HEK293T (cell line): ENCODE measurements at regions not wholly inside any gene's neighbourhood (a gene's known extent, or its start where the extent isn't known, plus 50 kb on each side); places are given as distances from the start of the nearest gene placed in this dataset.
"Not testable (repeated sequence)": the region's sequence is repeated elsewhere in the genome, so short reads cannot be mapped to it uniquely, and the experiment has no call there.

Experiments
- CTCF ChIA-PET: fragments of 350-600 bp; formaldehyde crosslinking; extraction: SDS; loops from one replicate; lab custom pipeline; 2021; ENCODE audit warnings: antibody characterized with exemption, inconsistent platforms; lab: Yijun Ruan, JAX
- POLR2A ChIA-PET: fragments of 350-600 bp; formaldehyde crosslinking; extraction: SDS; loops from one replicate; lab custom pipeline; 2020; ENCODE audit warnings: antibody characterized with exemption, inconsistent platforms; lab: Yijun Ruan, JAX
- DNase-seq: peaks from one replicate; pipeline ENCODE4 v3.0.0; 2012; ENCODE audit warnings: mixed read lengths; ENCODE audit errors: extremely low spot score
- ARNT ChIP-seq: fragments of 450-650 bp; IDR thresholded peaks from 2 replicates; pipeline ENCODE4 v1.6.1; 2017; ENCODE audit warnings: mild to moderate bottlenecking
- BHLHE40 ChIP-seq: fragments of 450-650 bp; IDR thresholded peaks from 2 replicates; pipeline ENCODE4 v1.6.1; 2016; ENCODE audit warnings: mild to moderate bottlenecking, moderate library complexity, borderline replicate concordance
- CTBP1 ChIP-seq: fragments of 450-650 bp; IDR thresholded peaks from 2 replicates; pipeline ENCODE4 v1.6.1; 2016; ENCODE audit warnings: borderline replicate concordance
- ELF4 ChIP-seq: fragments of 450-650 bp; IDR thresholded peaks from 2 replicates; pipeline ENCODE4 v1.6.1; 2017; ENCODE audit warnings: antibody characterized with exemption
- FOXA1 ChIP-seq: fragments of 450-650 bp; IDR thresholded peaks from 2 replicates; pipeline ENCODE4 v1.6.1; 2016; ENCODE audit warnings: mild to moderate bottlenecking
- FOXK2 ChIP-seq: fragments of 450-650 bp; IDR thresholded peaks from 2 replicates; pipeline ENCODE4 v1.6.1; 2016; ENCODE audit warnings: mild to moderate bottlenecking
- FOXM1 ChIP-seq: fragments of 450-650 bp; IDR thresholded peaks from 2 replicates; pipeline ENCODE4 v1.6.1; 2017; ENCODE audit warnings: mild to moderate bottlenecking, borderline replicate concordance
- HDGF ChIP-seq: fragments of 450-650 bp; IDR thresholded peaks from 2 replicates; pipeline ENCODE4 v1.6.1; 2017; ENCODE audit warnings: antibody characterized with exemption, borderline replicate concordance
- L3MBTL2 ChIP-seq: fragments of 450-650 bp; conservative IDR thresholded peaks from 2 replicates; pipeline ENCODE4 v1.6.1; 2016; ENCODE audit warnings: mild to moderate bottlenecking
- LEF1 ChIP-seq: fragments of 450-650 bp; IDR thresholded peaks from 2 replicates; pipeline ENCODE4 v1.6.1; 2017; ENCODE audit warnings: mild to moderate bottlenecking, borderline replicate concordance
- NFRKB ChIP-seq: fragments of 450-650 bp; IDR thresholded peaks from 2 replicates; pipeline ENCODE4 v1.6.1; 2016; ENCODE audit warnings: mild to moderate bottlenecking, moderate library complexity
- PKNOX1 ChIP-seq: fragments of 450-650 bp; IDR thresholded peaks from 2 replicates; pipeline ENCODE4 v1.6.1; 2016
- SP1 ChIP-seq: fragments of 450-650 bp; IDR thresholded peaks from 2 replicates; pipeline ENCODE4 v1.6.1; 2017
- SUZ12 ChIP-seq: fragments of 450-650 bp; IDR thresholded peaks from 2 replicates; pipeline ENCODE4 v1.6.1; 2016; ENCODE audit warnings: mild to moderate bottlenecking
- TARDBP ChIP-seq: fragments of 450-650 bp; IDR thresholded peaks from 2 replicates; pipeline ENCODE4 v1.6.1; 2016
- ZNF384 ChIP-seq: fragments of 450-650 bp; IDR thresholded peaks from 2 replicates; pipeline ENCODE4 v1.6.1; 2016

DNA sequence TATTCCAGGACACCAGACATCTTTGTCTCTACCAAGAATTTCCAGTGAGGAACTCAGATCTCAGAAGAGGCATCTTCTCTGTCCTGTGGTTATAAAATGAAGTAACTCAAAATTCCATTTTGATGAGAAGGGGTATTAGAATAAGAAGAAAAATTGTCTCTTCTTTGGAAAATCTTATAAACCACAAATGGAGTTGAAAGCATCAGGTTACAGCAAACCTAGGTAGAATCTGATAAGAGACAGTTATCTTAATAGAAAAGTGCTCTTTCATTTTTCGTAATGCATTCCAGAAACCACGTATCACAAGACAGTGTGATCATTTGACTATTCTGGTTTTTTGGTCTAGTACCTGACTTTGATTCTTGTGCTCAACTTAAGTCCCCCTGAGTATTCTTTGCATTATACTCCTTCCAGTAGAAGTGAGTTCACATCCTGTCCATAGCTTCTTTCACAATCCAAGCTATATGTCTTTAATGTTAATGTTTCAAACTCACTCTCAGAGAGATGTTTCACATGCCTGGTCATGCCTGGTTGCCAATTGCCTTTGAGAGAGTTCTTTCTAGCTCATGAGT, 120.9 kb upstream of the PRDX6 start:
- no peak for TF ChIP-seq BHLHE40
- no peak for TF ChIP-seq FOXM1
- TF ChIP-seq HDGF = no peak
- no peak for TF ChIP-seq ARNT
- no peak for TF ChIP-seq SP1
- no peak for TF ChIP-seq LEF1
- TF ChIP-seq L3MBTL2 = no peak
- TF ChIP-seq PKNOX1 = no peak
- no peak for TF ChIP-seq NFRKB
- no peak for TF ChIP-seq FOXA1
- no peak for TF ChIP-seq ZNF384
- TF ChIP-seq FOXK2 = no peak
- TF ChIP-seq ELF4 = no peak
- POLR2A ChIA-PET = no interaction called here
- no peak for DNase-seq
- CTCF ChIA-PET = no interaction called here

- no peak for DNase-seq
- TF ChIP-seq LEF1 = no peak
- POLR2A ChIA-PET = no interaction called here
- CTCF ChIA-PET = no interaction called here
Measured at GRCh38 chr1:173360487-173361063, 116.6 kb upstream of the PRDX6 start.

GRCh38 chr1:173362543-173362942, 114.6 kb upstream of the PRDX6 start:
- ChIA-PET CTCF (no interaction called here), POLR2A (no interaction called here)
- TF ChIP-seq FOXK2 = no peak
- no peak for TF ChIP-seq LEF1
- no peak for TF ChIP-seq SP1
- no peak for TF ChIP-seq CTBP1
- no peak for TF ChIP-seq FOXM1
- TF ChIP-seq NFRKB = no peak
- TF ChIP-seq ARNT = no peak
- no peak for TF ChIP-seq FOXA1
- no peak for TF ChIP-seq SUZ12
- no peak for TF ChIP-seq HDGF
- no peak for TF ChIP-seq ELF4
- TF ChIP-seq TARDBP = no peak
- no peak for TF ChIP-seq ZNF384
- no peak for TF ChIP-seq BHLHE40
- no peak for TF ChIP-seq PKNOX1
- no peak for TF ChIP-seq L3MBTL2
- no peak for DNase-seq

- no peak for DNase-seq
- POLR2A ChIA-PET = no interaction called here
- CTCF ChIA-PET = no interaction called here
- no peak for TF ChIP-seq ARNT
- no peak for TF ChIP-seq L3MBTL2
- TF ChIP-seq SP1 = no peak
- no peak for TF ChIP-seq FOXA1
- no peak for TF ChIP-seq HDGF
- no peak for TF ChIP-seq CTBP1
- no peak for TF ChIP-seq NFRKB
- no peak for TF ChIP-seq SUZ12
- TF ChIP-seq LEF1 = no peak
- TF ChIP-seq ELF4 = no peak
- no peak for TF ChIP-seq TARDBP
- no peak for TF ChIP-seq FOXK2
Measured at GRCh38 chr1:173364827-173365226, 112.3 kb upstream of the PRDX6 start.

DNA sequence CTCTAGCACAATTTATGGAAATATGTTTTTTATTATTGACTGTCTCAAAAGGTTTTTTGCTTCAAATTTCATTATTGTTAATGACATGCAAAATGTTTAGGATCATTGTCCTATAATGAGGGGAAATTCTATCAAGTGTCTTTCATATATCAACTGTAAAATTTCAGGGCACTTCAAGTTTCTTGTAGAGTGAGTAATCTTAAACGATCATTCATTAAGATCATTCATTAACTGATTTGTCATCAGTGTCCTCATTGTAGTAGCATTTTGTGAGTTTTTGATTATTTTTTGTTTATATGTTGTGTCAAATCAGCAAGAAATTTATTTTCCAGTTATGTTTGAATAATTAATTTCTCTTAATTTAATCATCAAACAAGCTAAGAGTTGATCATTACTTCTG, 111.8 kb upstream of the PRDX6 start:
- ChIA-PET CTCF (no interaction called here), POLR2A (no interaction called here)
- no peak for DNase-seq
- TF ChIP-seq FOXK2 (no peak), PKNOX1 (no peak), SP1 (no peak), TARDBP (no peak), NFRKB (no peak), HDGF (no peak), FOXM1 (no peak), ELF4 (no peak), SUZ12 (no peak), LEF1 (no peak), L3MBTL2 (no peak), FOXA1 (no peak), ARNT (no peak), BHLHE40 (no peak), ZNF384 (no peak), CTBP1 (no peak)

- ChIA-PET POLR2A (no interaction called here), CTCF (no interaction called here)
- no peak for TF ChIP-seq ARNT
- no peak for TF ChIP-seq ZNF384
- no peak for TF ChIP-seq SP1
- no peak for TF ChIP-seq TARDBP
- TF ChIP-seq PKNOX1 = no peak
- no peak for TF ChIP-seq SUZ12
- no peak for TF ChIP-seq NFRKB
- no peak for TF ChIP-seq FOXK2
- no peak for TF ChIP-seq HDGF
- no peak for DNase-seq
Measured at GRCh38 chr1:173367136-173367535, 110.0 kb upstream of the PRDX6 start.

DNA sequence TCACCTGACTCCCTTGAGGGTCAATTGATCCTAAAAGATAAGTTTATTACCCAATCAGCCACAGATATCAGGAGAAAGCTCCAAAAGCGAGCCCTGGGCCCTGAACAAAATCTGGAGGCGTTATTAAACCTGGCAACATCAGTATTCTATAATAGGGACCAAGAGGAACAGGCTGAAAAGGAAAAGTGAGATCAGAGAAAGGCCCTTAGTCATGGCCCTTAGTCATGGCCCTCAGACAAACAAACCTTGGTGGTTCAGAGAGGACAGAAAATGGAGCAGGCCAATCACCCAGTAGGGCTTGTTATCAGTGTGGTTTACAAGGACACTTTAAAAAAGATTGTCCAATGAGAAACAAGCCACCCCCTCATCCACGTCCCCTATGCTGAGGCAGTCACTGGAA, 106.5 kb upstream of the PRDX6 start:
- POLR2A ChIA-PET, CTCF ChIA-PET, DNase-seq: not testable (repeated sequence)

GRCh38 chr1:173376065-173376464, 101.1 kb upstream of the PRDX6 start:
- DNase-seq, CTCF ChIA-PET, POLR2A ChIA-PET: not testable (repeated sequence)
